RWPE2 (cell line): ENCODE measurements at regions not wholly inside any gene's neighbourhood (a gene's known extent, or its start where the extent isn't known, plus 50 kb on each side); places are given as distances from the start of the nearest gene placed in this dataset.
A peak's percentile ranks its signal among the peaks of the same experiment; 100 is the strongest.

ENCODE experiments used
- ATAC-seq: fragments of 200-7000 bp; cut with Tn5 transposase; 3 replicates; pipeline ENCODE4 v1.9.1; 2021; ENCODE audit warnings: low read depth
- DNase-seq: peaks from one replicate; pipeline ENCODE4 v3.0.0-alpha.2; 2020; ENCODE audit warnings: low spot score
- H3K27ac ChIP-seq: fragments of 450-650 bp; 2 replicates; pipeline ENCODE4 v1.5.1; 2017; ENCODE audit warnings: mild to moderate bottlenecking; ENCODE audit not compliant: poor library complexity, severe bottlenecking
- H3K27me3 ChIP-seq: fragments of 250-450 bp; sonication (Bioruptor Pico); 2 replicates; pipeline ENCODE4 v1.5.1; 2021; ENCODE audit warnings: mild to moderate bottlenecking, moderate library complexity; ENCODE audit not compliant: insufficient read depth, poor library complexity, severe bottlenecking
- H3K36me3 ChIP-seq: fragments of 250-450 bp; sonication (Bioruptor Pico); 2 replicates; pipeline ENCODE4 v1.5.1; 2020; ENCODE audit warnings: low read depth, mild to moderate bottlenecking, moderate library complexity
- H3K4me1 ChIP-seq: fragments of 250-450 bp; sonication (Bioruptor Pico); 2 replicates; pipeline ENCODE4 v1.5.1; 2021; ENCODE audit warnings: mild to moderate bottlenecking, moderate library complexity; ENCODE audit not compliant: insufficient read depth, poor library complexity, severe bottlenecking
- H3K4me3 ChIP-seq: fragments of 250-450 bp; sonication (Bioruptor Pico); 2 replicates; pipeline ENCODE4 v1.5.1; 2021; ENCODE audit warnings: mild to moderate bottlenecking, moderate library complexity; ENCODE audit not compliant: severe bottlenecking
- H3K9me3 ChIP-seq: fragments of 250-450 bp; sonication (Bioruptor Pico); 2 replicates; pipeline ENCODE4 v1.5.1; 2021; ENCODE audit warnings: mild to moderate bottlenecking, moderate library complexity; ENCODE audit not compliant: severe bottlenecking
- TF ChIP-seq, protein P1 (sequence below): fragments of 450-650 bp; IDR thresholded peaks from one replicate; pipeline ENCODE4 v1.5.1; 2017; ENCODE audit warnings: mild to moderate bottlenecking, moderate library complexity; ENCODE audit not compliant: poor library complexity, severe bottlenecking

DNA sequence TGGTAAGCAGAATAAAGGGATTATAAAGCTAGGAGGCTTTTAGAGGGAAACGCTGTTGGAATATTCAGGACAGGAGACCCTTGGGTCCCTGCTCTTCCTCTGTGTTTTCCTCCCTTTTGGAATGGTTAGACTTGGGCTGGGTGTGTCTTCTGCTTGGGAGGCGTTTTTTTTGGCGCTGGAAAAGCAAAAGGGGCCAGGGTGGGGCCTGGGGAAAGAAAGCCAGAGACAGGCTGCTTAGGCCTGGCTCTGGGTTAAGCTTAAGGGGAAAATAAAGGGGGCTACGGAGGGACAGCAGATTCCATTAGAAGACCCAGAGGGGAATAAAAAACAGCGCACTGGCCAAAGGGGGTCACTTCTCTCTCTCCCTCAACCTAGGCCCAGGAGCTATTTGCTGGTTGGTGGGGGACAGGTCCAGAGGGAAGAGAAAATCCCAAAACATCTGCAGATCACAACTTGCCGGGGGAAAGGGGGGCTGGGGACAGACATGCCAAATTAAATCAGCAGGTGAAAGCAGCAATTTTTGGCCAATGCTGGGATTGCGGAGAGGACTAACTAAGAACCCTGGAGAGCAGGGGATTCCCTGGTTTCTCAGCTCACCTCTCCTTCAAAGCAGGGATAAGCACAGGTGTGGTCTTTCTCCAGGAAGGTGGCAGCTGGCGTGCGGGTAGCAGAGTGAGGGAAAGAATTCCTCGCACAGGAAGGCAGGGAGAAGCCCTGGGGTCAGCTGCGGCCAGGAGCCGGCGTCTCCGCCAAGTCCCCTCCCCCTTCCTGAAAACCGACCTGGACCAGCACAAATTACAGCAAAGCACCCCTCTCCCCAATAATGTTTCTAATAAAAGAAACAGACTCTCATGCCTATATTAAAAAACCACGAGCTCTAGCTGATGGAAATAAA is 82.2 kb upstream of the AK4 start:
- peak overlapping the region; percentile 73 for H3K4me3 ChIP-seq
- no peak for DNase-seq
- no peak; the same call in 2 of the 3 replicates for ATAC-seq

DNA sequence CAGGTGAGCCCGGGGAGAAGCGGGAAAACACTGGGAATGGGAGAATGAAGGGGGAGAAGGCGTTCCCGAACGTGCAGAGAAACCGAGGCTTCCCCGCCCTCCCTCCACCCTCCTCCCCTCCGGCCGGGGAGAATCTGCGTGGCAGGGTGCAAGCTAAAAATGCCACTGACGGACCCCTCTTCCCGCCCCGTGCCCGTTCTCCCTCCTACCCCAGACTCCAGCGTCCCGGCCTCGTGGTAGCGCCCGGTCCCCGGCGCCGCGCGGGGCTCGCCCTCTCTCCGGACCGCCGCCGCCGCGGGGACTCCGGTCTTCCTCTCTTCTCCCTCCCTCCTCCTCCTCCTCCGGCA is 81.6 kb upstream of the AK4 start:
- Histone ChIP-seq H3K4me1 (no peaks in the 10 kb centered on the region), H3K36me3 (no peaks in the 10 kb centered on the region), H3K27me3 (no peaks in the 10 kb centered on the region), H3K27ac (no peak overlapping the region), H3K4me3 (peak overlapping the region; percentile 73), H3K9me3 (no peaks in the 10 kb centered on the region)
- DNase-seq = peak; percentile 61
- TF ChIP-seq, protein P1, sequence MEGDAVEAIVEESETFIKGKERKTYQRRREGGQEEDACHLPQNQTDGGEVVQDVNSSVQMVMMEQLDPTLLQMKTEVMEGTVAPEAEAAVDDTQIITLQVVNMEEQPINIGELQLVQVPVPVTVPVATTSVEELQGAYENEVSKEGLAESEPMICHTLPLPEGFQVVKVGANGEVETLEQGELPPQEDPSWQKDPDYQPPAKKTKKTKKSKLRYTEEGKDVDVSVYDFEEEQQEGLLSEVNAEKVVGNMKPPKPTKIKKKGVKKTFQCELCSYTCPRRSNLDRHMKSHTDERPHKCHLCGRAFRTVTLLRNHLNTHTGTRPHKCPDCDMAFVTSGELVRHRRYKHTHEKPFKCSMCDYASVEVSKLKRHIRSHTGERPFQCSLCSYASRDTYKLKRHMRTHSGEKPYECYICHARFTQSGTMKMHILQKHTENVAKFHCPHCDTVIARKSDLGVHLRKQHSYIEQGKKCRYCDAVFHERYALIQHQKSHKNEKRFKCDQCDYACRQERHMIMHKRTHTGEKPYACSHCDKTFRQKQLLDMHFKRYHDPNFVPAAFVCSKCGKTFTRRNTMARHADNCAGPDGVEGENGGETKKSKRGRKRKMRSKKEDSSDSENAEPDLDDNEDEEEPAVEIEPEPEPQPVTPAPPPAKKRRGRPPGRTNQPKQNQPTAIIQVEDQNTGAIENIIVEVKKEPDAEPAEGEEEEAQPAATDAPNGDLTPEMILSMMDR = no peak
- ATAC-seq = no peak; the same call in 2 of the 3 replicates

More for the DNA sequence above, 82.2 kb upstream of the AK4 start:
- Histone ChIP-seq H3K9me3 (no peaks in the 10 kb centered on the region), H3K4me1 (no peaks in the 10 kb centered on the region), H3K36me3 (no peaks in the 10 kb centered on the region), H3K27me3 (no peaks in the 10 kb centered on the region), H3K27ac (no peak overlapping the region)
- TF ChIP-seq, protein P1 = no peak

DNA sequence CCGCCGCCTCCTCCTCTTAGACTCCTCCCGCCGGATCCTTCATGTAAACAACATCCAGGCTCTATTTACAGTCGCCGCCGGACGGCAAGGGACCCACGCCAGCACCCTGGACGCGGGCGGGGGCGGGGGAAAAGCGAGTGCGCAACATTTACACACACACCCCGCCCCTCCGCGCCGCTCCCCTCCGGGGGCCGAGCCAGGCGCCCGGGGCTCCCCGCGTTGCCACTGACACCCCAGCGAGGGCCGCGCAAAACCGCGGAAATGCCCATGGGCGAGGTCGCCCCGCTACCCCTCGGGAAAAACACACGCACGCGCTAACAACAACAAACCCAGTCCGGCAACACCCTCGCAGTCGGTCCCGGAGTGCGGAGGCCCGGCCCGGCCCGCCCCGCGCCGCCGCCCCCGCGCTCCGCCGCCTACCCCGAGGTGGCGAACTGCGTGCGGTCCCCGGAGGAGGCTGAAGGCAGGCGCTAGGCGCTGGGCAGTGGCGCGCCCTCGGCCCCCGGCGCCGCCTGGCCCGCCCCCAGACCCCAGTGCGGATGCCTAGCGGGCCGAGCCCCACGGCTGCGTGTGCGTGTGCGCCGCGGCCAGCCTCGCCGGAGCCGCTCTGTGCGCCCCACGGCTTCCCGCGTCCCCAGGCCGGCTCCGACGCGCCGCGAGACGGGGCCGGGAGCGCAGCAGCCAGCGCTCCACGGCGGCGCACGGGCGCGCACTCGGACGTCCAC is 81.1 kb upstream of the AK4 start:
- Histone ChIP-seq H3K9me3 (no peaks in the 10 kb centered on the region), H3K27me3 (no peaks in the 10 kb centered on the region), H3K4me3 (peak overlapping the region; percentile 73), H3K27ac (peak overlapping the region; percentile 10), H3K36me3 (no peaks in the 10 kb centered on the region), H3K4me1 (no peaks in the 10 kb centered on the region)
- DNase-seq = no peak
- TF ChIP-seq, protein P1 = no peak
- ATAC-seq = peak; percentile 58

DNA sequence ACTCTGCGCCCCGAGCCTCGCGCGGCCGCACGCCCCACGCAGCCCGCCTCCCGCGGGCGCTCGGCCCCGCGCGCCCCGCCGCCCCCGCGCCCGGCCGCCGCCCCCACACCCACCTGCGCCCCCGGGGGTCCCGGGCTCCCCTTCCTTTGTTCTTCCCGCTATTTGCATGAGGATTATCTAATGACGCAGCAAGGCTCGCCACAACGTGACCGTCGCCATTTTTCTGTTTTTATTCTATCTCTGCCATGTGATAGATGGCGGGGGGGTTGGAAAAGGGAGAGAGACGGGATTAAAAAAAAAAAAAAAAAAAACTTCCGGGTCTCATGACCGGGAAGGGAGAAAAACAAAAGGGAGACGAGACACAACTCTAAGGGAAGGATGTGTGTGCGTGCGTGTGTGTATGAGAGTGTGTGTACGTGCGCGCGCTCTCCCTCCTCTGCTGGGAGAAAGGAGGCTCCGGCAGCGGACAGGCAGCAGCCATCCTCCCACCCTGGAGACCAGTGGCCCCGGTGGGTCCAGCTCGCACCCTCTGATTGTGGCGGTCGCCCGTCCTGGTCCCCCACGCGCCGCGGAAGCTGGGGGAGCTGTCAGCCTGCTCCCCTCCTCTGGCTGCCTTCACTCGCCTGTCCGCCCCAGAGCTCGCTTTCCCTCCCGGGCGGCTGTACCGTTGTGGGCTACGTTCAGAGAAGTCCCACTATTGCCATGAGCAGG is 80.4 kb upstream of the AK4 start:
- Histone ChIP-seq H3K27me3 (no peaks in the 10 kb centered on the region), H3K27ac (peak overlapping the region; percentile 10), H3K9me3 (no peaks in the 10 kb centered on the region), H3K4me1 (no peaks in the 10 kb centered on the region), H3K4me3 (peak overlapping the region; percentile 73), H3K36me3 (no peaks in the 10 kb centered on the region)
- ATAC-seq = peak; percentile 31; the same call in 2 of the 3 replicates
- TF ChIP-seq, protein P1 = no peak
- no peak for DNase-seq
